ENCODE measurements at regions not wholly inside any gene's neighbourhood (a gene's known extent, or its start where the extent isn't known, plus 50 kb on each side); places are given as distances from the start of the nearest gene placed in this dataset.
"Not testable (repeated sequence)": the region's sequence is repeated elsewhere in the genome, so short reads cannot be mapped to it uniquely, and the experiment has no call there.

DNA sequence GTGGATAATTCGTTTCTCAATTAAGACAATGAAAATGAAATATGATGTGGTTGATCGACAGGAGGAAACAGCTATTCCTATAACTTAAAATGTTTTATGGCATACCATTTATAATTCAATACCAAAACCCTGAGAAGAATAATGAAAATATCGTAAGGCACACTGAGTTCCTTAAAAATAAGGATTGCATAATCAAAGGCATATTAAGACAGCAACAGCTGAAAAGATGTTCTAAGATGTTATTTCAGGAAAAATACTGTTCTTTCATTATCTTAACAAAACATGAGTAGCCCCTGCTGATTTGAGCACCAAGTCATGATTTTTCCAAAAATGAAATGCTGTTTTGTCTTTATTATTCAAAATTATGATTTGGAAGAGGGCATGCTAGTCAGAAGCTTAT is 189.4 kb upstream of the ALG10 start:
- H3K4me3 ChIP-seq = no peak overlapping the region
- no peaks in the 10 kb centered on the region for H3K27me3 ChIP-seq
- DNase-seq = no peak
- TF ChIP-seq, protein P1, sequence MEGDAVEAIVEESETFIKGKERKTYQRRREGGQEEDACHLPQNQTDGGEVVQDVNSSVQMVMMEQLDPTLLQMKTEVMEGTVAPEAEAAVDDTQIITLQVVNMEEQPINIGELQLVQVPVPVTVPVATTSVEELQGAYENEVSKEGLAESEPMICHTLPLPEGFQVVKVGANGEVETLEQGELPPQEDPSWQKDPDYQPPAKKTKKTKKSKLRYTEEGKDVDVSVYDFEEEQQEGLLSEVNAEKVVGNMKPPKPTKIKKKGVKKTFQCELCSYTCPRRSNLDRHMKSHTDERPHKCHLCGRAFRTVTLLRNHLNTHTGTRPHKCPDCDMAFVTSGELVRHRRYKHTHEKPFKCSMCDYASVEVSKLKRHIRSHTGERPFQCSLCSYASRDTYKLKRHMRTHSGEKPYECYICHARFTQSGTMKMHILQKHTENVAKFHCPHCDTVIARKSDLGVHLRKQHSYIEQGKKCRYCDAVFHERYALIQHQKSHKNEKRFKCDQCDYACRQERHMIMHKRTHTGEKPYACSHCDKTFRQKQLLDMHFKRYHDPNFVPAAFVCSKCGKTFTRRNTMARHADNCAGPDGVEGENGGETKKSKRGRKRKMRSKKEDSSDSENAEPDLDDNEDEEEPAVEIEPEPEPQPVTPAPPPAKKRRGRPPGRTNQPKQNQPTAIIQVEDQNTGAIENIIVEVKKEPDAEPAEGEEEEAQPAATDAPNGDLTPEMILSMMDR (IDR thresholded peaks at IDR 0.05) = no peak
- no peak for TF ChIP-seq EP300 (IDR thresholded peaks at IDR 0.05)
- no peak for TF ChIP-seq POLR2A (IDR thresholded peaks at IDR 0.05)
- no peak for TF ChIP-seq POLR2AphosphoS5 (IDR thresholded peaks at IDR 0.05)
- H3K4me1 ChIP-seq = no peaks in the 10 kb centered on the region
- H3K9me3 ChIP-seq = no peaks in the 10 kb centered on the region
- ATAC-seq (ENCODE audit: low FRiP score in 2 of 2) = no peak
- H3K36me3 ChIP-seq = no peaks in the 10 kb centered on the region
- WGBS, 2 donors = 84% methylated on average over 3 of the region's 3 CpGs
- H3K27ac ChIP-seq = no peak overlapping the region

DNA sequence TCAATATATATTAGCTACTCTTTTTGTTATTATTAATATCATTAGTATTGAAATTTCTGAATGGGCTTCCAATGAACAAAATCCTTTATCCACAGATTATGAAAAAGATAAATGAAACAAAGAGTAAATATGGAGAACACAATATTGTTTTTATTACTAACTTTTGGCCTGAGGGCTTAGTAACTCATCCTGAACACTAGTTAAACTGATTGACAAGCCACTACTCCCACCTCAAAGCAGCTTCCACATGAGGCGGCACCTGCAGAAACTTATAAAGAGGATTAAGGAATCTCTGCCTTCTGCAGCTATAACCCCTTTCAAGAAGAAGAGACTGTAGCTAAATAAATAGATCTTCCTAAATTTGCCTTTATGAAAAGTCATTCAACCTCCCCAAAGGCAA is 187.6 kb upstream of the ALG10 start:
- no peak overlapping the region for H3K27ac ChIP-seq
- H3K36me3 ChIP-seq = no peaks in the 10 kb centered on the region
- no peaks in the 10 kb centered on the region for H3K27me3 ChIP-seq
- no peaks in the 10 kb centered on the region for H3K9me3 ChIP-seq
- no peaks in the 10 kb centered on the region for H3K4me1 ChIP-seq
- ATAC-seq (ENCODE audit: low FRiP score in 2 of 2) (no peak), DNase-seq (no peak)
- no peak overlapping the region for H3K4me3 ChIP-seq
- TF ChIP-seq, protein P1 (IDR thresholded peaks at IDR 0.05) = no peak
- TF ChIP-seq POLR2A (IDR thresholded peaks at IDR 0.05) = no peak
- no peak for TF ChIP-seq POLR2AphosphoS5 (IDR thresholded peaks at IDR 0.05)
- no peak for TF ChIP-seq EP300 (IDR thresholded peaks at IDR 0.05)
- 88 to 93% methylated on average over 1 of the region's 1 CpG for WGBS, 2 donors

DNA sequence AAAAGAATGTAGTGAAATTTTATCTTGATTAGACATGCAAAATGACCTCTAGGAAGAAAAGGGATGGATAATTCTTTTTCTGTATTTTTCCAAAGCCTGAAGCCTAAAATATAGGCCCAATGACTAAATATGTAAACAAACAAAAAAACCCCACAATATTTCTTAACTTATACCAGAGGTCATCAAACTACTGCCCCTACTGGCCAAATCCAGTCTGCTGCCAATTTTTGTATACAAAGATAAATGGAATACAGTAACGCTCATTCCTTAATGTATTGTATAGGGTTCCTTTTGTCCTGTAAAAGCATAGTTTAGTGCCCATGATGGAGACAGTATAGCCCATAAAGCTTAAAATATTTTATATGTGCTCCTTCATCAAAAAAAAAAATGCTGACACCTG is 145.7 kb upstream of the ALG10 start:
- H3K36me3 ChIP-seq = no peaks in the 10 kb centered on the region
- TF ChIP-seq, protein P1 (IDR thresholded peaks at IDR 0.05) = no peak
- TF ChIP-seq EP300 (IDR thresholded peaks at IDR 0.05) = no peak
- no peak overlapping the region for H3K27ac ChIP-seq
- peaks cover 0 to 4% (median 2%) of the 10 kb centered on the region in 4 donors for H3K9me3 ChIP-seq
- H3K27me3 ChIP-seq = no peaks in the 10 kb centered on the region
- DNase-seq (no peak), ATAC-seq (ENCODE audit: low FRiP score in 2 of 2) (no peak)
- WGBS, 2 donors = 97 to 98% methylated on average over 1 of the region's 1 CpG
- H3K4me3 ChIP-seq = no peak overlapping the region
- no peaks in the 10 kb centered on the region for H3K4me1 ChIP-seq

DNA sequence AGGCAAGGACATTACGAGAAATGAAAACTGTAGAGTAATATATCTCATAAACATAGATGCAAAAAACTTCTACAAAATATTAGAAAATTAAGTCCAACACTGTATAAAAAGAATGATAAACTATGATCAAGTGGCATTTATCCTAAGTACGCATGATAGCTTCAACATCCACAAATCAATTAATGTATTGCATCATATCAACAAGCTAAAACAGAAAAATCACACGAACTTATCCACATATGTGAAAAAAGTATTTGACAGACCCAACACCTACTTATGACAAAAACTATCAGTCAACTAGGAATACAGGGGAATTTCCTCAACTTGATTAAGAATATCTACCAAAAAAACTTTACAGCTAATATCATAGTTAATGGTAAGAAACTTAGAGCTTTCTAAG is 129.9 kb upstream of the ALG10 start:
- WGBS, 2 donors = 63 to 84% methylated on average over 3 of the region's 3 CpGs
- ATAC-seq (ENCODE audit: low FRiP score in 2 of 2) = no peak

DNA sequence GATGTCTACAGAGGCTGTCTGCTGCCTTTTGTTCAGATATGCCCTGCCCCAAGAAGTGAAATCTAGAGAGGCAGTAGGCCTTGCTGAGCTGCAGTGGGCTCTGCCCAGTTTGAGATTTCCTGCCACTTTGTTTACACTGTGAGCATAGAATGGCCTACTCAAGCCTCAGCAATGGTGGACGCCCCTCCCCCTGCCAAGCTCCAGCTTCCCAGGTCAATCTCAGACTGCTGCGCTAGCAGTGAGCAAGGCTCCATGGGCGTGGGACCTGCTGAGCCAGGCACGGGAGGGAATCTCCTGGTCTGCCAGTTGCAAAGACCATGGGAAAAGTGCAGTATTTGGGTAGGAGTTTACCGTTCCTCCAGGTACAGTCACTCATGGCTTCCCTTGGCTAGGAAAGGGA is 101.8 kb upstream of the ALG10 start:
- H3K4me3 ChIP-seq; H3K27me3 ChIP-seq; H3K27ac ChIP-seq; ATAC-seq (ENCODE audit: low FRiP score in 2 of 2); H3K36me3 ChIP-seq; H3K9me3 ChIP-seq; H3K4me1 ChIP-seq: not testable (repeated sequence)
- peak in 1 of 2 donors; percentile 13 for DNase-seq
- WGBS, 2 donors = 80 to 90% methylated on average over 3 to 5 of the region's 5 CpGs

More for the DNA sequence above, 129.9 kb upstream of the ALG10 start:
- TF ChIP-seq POLR2A (IDR thresholded peaks at IDR 0.05) (no peak), EP300 (IDR thresholded peaks at IDR 0.05) (no peak), POLR2AphosphoS5 (IDR thresholded peaks at IDR 0.05) (no peak)
- TF ChIP-seq, protein P1 (IDR thresholded peaks at IDR 0.05) = no peak
- H3K4me1 ChIP-seq = no peaks in the 10 kb centered on the region
- no peak overlapping the region for H3K4me3 ChIP-seq
- H3K36me3 ChIP-seq = no peaks in the 10 kb centered on the region
- no peak overlapping the region for H3K27ac ChIP-seq
- H3K27me3 ChIP-seq = no peaks in the 10 kb centered on the region
- no peak for DNase-seq
- H3K9me3 ChIP-seq = no peaks in the 10 kb centered on the region
